ENCODE measurements at regions not wholly inside any gene's neighbourhood (a gene's known extent, or its start where the extent isn't known, plus 50 kb on each side); places are given as distances from the start of the nearest gene placed in this dataset.
"Not testable (repeated sequence)": the region's sequence is repeated elsewhere in the genome, so short reads cannot be mapped to it uniquely, and the experiment has no call there.

GRCh38 chr2:226176283-226176984 lies 623.2 kb downstream of the IRS1 start:
- DNase-seq (ENCODE audit: low read depth in 2 of 2) = no peak

- no peak for DNase-seq (ENCODE audit: low read depth in 2 of 2)
Observed at GRCh38 chr2:226174390-226174789, 625.2 kb downstream of the IRS1 start.

GRCh38 chr2:226172939-226173338 lies 626.7 kb downstream of the IRS1 start:
- DNase-seq (ENCODE audit: low read depth in 2 of 2) = no peak

- DNase-seq (ENCODE audit: low read depth in 2 of 2) = no peak
Observed at GRCh38 chr2:226172309-226172708, 627.3 kb downstream of the IRS1 start.

- no peak for DNase-seq (ENCODE audit: low read depth in 2 of 2)
Observed at GRCh38 chr2:226169751-226170581, 629.7 kb downstream of the IRS1 start.

DNA sequence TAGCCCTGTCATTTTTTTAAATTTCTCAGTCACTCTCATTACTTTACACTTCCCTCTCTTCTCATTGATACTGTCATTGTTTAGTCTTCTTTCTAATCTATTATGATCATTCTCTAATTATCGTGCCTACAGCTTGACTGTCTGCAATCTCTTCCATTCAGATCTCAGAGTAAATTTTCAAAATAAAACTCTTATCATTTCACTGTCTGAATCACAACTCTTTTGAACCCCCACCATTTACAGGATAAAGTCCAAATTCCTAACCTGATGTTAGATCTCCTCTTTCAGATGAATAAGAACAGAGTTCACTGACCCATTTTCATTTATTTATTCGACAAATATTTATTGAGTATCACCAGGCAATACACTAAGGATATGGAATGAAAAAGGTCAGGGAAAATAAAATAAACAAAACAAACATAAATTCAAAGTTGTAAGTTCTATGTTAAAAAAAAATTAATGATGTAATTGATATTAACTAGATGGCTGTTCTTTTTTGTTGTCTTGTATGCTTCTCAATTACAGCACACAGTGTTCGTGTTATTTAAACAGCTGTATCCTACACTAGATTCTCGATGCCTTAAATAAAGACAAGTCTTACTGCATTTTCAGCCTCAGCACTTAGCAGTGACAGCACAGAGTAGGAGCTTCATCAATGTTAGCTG lies 631.0 kb downstream of the IRS1 start:
- DNase-seq (ENCODE audit: low read depth in 2 of 2) = no peak

GRCh38 chr2:226164512-226164911 lies 635.1 kb downstream of the IRS1 start:
- no peak for DNase-seq (ENCODE audit: low read depth in 2 of 2)

GRCh38 chr2:226160617-226161016 lies 639.0 kb downstream of the IRS1 start:
- not testable (repeated sequence) for DNase-seq (ENCODE audit: low read depth in 2 of 2)

DNA sequence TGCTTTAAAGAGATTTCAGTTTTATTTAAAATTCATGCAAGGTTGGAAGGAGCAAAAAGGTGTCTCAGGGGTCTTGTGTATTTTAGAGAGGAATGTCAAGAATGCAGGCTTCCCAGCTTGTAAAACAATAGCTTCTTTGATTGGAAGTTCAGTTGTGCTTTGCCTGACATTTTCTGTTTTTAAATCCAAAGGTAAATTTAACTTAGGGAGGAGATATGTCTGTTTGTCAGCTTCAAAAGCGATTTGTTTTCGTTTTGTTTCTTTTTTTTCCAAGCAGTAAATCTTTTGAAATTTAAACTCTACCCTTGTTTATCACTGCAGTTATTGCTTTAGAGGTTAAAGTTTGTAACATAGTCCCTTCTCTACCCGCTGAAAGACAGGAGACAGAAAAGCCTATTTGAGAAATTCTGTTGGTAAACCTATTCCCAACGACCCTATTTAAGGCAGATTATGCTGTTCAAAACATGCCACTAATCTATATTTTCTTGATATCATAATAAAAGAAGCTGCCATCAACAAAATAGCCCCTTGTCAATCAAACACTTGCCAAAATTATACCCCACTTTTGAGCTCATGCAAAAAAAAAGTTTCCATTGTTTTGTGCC lies 639.6 kb downstream of the IRS1 start:
- DNase-seq (ENCODE audit: low read depth in 2 of 2) = no peak

GRCh38 chr2:226158940-226159339 lies 640.7 kb downstream of the IRS1 start:
- no peak for DNase-seq (ENCODE audit: low read depth in 2 of 2)

DNA sequence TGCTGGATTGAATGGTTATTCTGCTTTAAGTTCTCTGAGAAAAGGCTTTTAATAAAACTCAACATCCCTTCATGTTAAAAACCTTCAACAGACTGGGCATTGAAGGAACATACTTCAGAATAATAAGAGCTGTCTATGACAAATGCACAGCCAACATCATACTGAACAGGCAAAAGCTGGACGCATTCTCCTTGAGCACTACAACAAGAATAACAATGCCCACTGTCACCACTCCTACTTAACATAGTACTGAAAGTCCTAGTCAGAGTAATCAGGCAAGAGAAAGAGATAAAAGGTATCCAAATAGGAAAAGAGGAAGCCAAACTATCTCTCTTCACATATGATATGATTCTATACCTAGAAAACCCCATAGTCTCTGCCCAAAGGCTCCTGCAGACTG lies 641.4 kb downstream of the IRS1 start:
- no peak for DNase-seq (ENCODE audit: low read depth in 2 of 2)

DNA sequence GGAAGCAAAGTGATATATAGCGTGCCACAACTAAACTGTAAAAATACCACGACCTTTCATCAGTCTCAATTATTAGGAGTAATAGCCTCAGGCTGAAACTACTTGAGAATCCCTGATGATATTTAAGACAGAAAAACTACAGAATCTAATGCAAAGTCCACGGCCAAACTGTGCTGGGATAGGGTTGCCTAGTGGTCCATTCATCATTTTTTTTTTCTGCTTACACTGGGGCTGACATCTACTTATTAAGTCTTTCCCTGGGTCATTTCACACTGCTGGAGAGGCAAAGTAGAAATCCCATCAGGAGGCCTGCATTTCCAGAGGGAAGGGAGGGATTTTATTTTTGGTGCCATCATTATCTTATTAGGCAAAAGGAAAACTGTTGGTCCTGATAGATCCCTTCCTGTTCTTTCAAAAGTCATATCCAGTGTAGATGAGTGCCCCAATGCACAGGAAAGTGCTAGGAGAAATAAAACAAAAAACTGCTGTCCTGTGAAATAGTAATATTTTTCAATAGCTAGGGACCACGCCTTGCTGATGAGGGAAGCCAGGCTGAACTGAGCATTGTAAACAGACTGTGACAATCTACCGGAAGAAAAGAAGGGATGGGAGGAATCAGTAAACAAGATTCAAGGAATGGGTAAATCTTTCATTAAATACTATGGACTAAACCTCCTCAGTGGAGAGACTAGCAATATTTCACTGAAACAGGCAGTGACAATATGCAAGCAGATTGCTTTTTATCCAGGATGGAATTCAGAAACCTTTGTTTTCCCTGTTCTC lies 644.3 kb downstream of the IRS1 start:
- no peak for DNase-seq (ENCODE audit: low read depth in 2 of 2)

DNA sequence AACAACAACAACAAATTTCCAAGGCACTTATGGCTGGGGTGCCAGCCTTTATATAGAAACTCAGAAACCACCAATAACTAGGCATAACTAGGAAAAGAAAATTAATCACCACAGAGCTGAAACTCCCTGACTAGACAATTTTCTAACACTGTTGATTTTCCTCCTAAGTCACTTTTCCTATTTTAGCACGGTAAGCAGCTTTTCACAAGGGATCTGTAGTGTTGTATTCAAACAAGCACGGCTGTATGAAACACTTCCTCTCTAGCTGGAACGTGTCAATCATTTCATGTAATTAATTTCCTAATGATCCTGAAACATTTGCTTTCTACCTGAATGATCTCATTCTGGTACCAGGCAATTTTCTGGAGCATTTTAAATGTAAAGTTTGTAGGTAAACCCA lies 645.0 kb downstream of the IRS1 start:
- no peak for DNase-seq (ENCODE audit: low read depth in 2 of 2)

GRCh38 chr2:226153553-226153952 lies 646.1 kb downstream of the IRS1 start:
- DNase-seq (ENCODE audit: low read depth in 2 of 2) = no peak

- no peak for DNase-seq (ENCODE audit: low read depth in 2 of 2)
Observed at GRCh38 chr2:226151157-226151556, 648.5 kb downstream of the IRS1 start.

GRCh38 chr2:226143091-226143490 lies 656.5 kb downstream of the IRS1 start:
- DNase-seq (ENCODE audit: low read depth in 2 of 2) = no peak

GRCh38 chr2:226142463-226142862 lies 657.2 kb downstream of the IRS1 start:
- no peak for DNase-seq (ENCODE audit: low read depth in 2 of 2)

DNA sequence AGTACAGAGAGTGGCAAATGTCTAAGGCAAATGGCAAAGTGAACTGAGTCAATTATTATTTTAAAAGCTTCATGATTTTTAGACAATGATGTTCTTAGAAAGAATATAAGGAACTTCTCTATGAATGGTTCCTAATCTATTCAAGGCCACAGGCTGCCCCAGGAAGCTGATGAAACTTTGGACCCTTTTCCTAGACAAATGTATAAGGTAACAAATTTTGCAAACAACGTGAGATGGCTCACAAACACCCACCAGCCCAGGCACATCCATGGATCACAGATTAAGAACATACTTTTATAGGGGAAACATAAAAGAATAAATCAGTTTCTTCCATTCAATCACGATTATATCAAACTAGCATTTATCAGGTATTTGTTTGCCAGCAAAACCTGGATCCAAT lies 659.0 kb downstream of the IRS1 start:
- DNase-seq (ENCODE audit: low read depth in 2 of 2) = no peak

GRCh38 chr2:226139759-226140158 lies 659.9 kb downstream of the IRS1 start:
- DNase-seq (ENCODE audit: low read depth in 2 of 2) = no peak

DNA sequence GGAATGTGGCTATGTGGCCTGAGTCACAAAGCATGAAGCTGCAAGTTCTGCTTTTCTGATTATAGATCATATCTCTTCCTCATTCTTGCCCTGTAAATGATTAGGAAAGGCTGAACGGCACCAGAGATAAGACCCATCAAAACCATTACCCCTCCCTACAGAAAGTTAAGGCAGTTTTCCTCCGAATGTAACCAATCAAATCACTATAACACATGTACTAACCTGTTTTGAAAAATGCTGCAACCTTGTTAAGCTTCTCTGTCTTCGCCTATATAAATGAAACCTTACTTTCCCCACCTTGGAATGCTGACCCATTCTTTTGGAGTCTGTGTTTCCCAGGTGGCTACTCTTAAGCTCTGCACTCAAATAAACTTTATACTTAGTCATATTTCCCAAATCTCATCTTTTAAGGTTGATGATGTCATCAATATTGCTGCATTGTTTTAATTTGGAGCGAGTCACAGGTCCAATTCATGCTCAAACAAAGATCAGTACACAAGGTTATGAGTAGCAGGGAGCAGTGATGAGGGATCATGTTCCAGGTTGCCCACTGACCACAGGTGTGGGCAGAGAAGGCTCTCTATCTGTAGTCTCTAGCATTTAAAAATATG lies 662.3 kb downstream of the IRS1 start:
- DNase-seq (ENCODE audit: low read depth in 2 of 2) = no peak

DNA sequence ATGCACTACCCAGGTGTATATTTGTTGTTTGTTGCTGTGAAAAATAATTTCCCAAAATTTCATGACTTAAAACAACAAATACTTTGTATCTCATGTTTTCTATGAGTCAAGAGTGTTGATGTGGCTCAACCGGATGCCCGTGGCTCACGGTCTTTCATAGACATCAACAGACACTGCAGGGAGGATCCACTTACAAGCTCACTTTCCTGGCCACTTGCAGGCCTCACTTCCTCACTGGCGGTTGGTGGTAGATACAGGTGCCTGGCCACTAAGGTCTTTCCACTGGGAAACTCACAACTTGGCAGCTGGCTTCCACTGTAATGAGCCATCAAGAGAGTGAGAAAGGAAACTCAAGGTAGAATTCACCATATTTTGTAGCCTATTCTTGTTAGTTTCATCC lies 662.9 kb downstream of the IRS1 start:
- no peak for DNase-seq (ENCODE audit: low read depth in 2 of 2)

Measured in lung microvascular endothelial cell (primary cell).